Inflammatory macrophage treated with lipopolysaccharide for 1 hour (primary cell): ENCODE measurements at regions not wholly inside any gene's neighbourhood (a gene's known extent, or its start where the extent isn't known, plus 50 kb on each side); places are given as distances from the start of the nearest gene placed in this dataset.
A peak's percentile ranks its signal among the peaks of the same experiment; 100 is the strongest.
"Not testable (repeated sequence)": the region's sequence is repeated elsewhere in the genome, so short reads cannot be mapped to it uniquely, and the experiment has no call there.

ENCODE experiments used
- DNase-seq, 2 donors: peaks; one replicate each; pipeline ENCODE4 v3.0.0-alpha.2; 2020 to 2022

DNA sequence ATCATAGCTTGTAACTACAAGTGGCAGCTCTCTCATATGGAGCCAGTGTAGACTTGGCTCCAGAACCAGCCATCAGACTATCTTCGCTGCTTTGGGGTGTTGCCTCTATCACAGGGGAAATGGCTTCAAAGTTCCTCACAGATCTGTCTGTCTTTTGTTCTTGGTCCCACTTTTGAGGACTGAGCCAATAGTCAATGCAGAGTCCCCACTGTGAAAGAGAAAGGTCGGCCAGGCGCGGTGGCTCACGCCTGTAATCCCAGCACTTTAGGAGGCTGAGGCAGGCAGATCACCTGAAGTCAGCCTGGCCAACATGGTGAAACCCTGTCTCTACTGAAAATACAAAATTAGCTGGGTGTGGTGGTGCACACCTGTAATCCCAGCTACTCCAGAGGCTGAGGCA is 86.9 kb upstream of the FZD7 start:
- DNase-seq = not testable (repeated sequence)

DNA sequence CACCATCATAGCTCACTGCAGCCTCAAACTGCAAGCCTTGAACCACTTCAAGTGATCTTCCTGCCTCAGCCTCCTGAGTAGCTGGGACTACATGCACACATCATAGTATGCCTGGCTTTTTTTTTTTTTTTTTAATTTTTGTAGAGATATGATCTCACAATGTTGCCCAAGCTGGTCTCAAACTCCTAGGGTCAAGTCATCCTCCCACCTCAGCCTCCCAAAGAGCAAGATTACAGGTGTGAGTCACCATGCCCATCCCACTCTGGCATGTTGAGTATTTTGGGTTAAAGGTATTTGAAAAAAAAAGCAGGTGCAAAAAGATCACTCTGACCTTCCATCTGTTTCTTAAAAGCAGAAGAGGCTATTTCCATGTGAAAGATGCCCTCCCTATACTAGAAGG is 86.4 kb upstream of the FZD7 start:
- DNase-seq = no peak

DNA sequence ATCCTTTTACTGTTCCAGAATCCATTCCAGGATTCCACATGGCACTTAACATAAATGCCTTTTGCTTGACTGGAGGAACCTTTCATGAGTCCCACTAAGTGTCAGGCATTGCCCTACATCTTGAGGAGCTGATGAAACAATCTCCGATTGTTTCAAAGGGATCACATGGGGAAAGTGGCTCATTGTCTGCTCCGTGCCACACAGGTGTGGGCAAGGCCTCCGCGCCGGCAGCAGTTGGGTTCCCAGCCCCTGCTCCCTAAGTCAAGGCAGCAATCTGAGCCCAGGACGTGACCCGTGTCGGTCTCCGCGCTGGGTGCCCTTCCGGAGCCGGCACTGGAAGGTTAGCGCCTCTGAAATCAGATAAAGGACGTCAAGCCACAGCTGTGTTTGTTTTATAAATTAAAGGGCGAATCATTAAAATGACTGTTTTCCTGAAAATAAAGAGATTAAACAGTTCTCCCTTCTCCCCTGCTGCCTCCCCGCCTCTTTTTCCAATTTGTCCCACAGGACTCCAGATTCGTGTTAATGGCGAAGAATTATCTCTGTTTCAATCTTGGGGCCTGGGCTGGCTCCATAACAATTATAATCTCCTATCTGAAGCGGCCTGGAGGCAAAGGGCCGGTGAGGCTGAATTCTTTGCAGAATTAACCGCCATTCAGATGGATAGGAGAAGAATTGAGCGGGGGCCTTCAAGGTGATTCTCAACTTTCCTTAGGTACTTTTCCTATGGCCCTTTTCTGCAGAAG is 84.3 kb upstream of the FZD7 start:
- DNase-seq = no peak

DNA sequence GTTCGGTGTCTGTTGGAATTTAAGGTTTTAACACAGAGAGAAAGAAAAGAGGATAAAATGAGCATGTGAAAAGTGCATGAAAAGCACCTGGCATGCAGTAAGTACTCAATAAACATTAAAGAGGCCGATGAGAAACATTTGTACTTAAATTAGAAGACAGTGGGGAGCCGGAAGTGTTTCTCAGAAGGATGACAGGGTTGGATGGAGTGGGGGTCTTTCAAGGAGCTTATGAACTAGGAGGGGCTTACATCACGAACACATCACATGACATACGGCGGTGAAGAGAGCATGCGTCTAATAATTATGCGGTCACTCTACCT is 83.8 kb upstream of the FZD7 start:
- DNase-seq = no peak

DNA sequence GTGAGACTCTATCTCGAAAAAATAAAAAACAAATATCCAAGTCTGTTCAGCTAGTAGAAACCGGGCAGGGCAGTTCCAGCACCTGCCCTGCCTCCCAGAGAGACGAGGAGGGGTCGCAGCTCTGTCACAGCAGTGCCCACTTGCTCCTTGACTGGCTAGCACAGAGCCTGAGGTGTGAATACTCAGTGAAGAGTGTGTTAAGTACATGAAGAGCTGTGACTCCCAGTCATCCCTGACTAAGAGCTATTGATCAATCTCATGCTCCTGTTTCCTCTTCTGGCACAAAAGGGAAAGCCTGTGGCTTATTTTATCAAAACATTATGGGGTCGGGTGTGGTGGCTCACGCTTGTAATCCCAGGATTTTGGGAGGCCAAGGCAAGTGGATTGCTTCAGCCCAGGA is 83.0 kb upstream of the FZD7 start:
- DNase-seq = peak; percentile 8 to 65

DNA sequence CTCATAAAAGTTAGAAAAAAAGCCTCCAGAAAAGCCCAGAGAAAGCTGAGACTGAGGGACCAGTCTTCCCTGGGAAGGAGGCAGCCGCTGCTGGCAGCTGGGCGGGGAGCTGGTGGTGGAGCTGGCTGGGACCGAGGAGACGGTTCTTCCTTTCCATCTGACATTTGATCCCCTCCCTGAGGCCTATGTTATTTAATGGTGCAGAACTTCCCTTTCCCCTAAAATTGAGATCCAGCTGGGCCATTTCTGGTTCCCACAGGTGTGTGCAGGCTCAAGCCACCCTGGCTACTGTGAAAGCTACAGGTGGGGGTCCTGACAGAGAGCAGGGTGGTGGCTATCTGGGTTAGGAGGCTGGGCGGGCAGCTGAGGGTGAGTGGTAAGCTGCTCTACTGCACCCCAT is 81.5 kb upstream of the FZD7 start:
- no peak for DNase-seq

DNA sequence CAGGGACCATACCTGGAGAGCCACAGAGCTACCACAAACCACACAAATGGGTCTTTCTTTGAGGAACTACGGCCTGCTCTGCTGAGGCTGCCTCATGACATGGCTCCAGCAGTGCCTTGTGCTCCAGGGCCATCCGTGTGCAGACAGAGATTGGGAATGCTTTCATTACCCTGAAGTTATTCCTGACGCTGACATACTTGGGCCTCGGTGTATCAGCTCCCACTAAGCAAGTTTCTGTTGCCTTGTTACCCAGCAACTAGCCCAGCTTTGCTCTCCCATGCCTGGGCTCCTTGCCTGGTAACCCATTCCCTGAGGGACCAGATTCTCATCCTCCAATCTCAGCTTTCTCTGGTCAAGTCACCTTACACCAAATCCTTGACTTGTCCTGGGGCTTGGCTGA is 80.3 kb upstream of the FZD7 start:
- no peak for DNase-seq

DNA sequence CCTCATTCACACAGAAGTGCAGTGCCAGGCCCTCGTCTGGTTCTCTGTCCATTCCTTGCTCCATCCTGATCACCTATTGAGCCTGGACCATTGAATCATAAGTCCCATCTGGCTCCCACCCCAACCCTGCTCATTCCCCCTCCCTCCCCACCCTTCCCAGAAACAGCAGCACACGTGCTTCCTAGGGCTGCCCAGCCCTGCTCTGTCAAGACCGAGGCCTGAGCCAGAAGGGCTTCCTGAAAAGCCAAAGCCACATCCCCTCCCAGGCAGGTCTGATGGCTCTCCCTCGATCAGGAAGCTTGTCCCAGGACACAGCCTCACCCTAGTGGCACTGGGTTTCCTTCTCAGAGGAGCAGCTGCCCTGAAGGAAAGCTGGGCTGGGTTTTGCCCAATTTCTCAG is 79.8 kb upstream of the FZD7 start:
- DNase-seq = no peak

DNA sequence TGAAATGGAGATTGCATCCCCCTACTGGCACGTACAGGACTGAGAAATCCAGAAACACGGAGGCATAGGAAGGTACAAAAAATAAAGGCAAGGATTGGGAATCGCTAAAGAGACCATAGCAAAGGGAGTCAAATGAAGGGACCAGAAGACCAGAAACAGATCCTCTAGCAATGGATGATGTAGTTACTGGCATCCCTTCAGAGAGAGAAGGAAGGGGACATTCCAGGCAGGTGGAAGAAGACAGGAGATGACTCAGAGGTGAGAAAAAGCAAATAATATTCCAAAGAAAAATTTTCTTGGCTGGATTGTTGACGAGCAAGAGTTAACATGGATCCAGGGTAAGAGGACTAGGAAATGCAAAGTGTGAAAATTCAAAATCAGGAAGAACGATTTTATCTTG is 78.4 kb upstream of the FZD7 start:
- DNase-seq = no peak

DNA sequence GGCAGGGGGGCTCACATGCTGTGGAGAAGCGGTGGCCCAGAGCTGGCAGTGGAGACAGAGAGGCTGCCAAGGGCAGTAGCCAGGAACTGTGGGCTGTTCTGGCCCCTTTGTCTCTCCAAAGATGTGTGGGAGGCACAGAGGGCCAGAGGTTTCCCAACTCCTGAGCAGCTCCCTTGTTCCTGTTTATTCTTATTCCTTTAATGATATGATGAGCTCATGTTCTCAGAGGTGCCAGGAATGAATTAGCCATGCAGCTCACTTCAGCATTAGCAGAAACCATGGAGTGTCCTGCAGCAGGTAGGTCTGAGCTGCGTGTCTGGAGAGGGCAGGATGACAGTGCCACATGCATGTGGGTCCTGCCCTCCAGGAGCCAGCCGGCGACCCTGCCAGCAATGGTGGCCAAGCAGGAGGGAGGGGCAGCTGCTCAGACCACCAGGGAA is 77.9 kb upstream of the FZD7 start:
- peak; percentile 23 to 68 for DNase-seq

DNA sequence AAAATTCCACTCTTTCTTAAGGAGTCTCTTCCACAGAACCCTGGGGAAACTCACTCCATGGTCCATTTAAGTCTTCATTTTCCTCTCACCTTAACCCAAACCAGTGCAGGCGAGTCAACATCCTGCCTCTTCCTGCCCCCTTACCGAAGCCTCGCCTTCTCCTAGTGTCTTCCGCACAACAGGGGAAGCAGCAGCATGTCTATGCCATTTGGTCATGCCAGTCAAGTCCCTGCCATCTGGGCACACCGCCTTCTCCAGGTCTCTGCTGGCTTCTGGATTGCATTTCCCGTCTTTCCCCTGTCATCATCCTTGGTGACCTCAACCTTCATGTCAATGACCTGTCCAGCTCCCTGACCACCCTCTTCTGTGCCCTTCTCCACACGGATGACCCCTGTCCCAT is 77.3 kb upstream of the FZD7 start:
- no peak for DNase-seq

DNA sequence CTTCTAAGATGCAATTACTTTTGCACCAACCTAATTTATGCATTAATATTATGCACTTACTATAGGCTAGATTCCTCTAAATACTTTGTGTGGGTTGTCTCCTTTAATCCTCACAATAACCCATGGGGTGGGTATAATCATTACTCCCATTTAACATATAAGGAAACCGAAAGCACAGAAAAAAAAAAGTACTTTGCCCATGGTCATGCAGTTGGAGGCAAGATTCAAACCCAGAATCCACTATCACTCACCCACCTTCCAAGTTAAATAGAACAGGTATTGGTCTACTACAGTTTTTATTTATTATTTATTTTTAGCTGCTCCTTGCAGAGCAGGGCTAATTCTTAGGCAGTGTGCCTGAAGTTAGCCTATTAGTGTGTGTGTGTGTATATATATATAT is 76.6 kb upstream of the FZD7 start:
- no peak for DNase-seq

DNA sequence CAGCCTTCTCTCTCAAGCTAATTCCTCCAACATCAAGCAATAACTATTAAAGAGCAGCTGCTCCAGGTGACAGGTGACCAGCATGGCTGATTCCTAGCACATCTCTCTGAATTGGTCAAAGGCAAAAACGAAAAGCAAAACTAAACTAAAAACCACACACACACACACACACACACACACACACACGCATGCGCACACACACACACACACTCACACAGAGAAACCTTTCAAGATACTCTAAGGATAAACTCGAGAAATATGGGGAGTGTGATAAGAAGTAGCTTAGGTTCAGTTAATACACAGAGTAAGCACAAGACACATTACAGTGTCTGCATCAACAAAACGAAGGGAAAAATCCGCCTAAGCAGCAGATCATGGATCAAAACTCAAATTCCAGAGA is 74.5 kb upstream of the FZD7 start:
- no peak for DNase-seq

DNA sequence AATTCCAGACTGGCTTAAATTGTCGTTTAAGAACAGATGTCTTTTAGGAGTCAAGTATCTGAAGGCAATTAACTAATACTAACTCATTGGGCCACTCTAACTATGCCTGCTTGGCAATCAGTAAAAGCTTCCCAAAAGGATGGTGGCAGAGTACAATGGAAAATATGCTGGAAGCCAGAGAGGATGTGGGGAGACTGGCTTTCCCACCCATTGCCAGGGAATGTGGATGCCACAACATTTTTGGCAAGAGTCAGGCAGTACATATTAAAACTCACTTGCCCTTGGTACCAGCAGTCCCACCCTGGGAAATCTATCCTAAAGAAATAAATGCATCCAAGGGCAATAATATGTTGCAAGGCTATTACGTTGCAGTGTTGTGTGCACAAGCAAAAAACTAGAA is 74.0 kb upstream of the FZD7 start:
- DNase-seq = no peak

DNA sequence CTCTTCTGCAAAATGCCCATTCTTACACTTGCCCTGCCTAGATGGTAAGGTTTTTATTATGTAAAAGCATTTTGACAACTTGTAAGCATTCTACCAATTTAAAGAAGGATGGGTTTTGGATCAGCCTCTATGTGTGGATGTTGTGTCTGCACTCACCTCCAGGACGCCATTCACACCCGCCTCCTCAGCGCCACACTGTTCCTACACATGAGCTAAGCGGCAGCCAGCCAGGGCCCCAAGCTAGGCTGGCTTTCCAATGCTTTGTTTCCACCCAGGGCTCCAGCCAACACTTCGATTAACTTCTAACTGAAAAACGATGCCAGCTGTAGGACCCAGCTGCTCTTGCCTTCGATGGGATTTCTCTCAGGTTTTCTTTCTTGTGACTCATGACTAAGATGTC is 73.3 kb upstream of the FZD7 start:
- DNase-seq = no peak

DNA sequence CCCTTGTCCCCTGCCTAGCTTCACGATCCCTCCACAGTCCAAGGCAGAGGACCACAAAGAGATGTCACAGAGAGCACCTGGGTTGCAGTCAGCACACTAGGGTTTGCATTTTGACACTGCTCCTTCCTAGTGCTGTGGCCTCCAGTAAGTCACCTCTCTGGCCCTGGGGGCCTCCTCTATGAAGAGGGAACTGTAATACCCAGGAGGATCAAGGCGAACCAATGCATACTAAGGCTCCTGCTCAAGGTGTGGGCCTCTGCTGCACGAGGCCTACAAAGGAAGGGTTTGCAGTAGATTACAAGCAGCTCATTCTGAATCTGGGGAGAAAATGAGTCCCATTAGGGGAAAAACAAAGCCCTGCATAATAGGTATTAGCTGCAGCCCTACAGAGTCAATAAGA is 72.3 kb upstream of the FZD7 start:
- no peak for DNase-seq

DNA sequence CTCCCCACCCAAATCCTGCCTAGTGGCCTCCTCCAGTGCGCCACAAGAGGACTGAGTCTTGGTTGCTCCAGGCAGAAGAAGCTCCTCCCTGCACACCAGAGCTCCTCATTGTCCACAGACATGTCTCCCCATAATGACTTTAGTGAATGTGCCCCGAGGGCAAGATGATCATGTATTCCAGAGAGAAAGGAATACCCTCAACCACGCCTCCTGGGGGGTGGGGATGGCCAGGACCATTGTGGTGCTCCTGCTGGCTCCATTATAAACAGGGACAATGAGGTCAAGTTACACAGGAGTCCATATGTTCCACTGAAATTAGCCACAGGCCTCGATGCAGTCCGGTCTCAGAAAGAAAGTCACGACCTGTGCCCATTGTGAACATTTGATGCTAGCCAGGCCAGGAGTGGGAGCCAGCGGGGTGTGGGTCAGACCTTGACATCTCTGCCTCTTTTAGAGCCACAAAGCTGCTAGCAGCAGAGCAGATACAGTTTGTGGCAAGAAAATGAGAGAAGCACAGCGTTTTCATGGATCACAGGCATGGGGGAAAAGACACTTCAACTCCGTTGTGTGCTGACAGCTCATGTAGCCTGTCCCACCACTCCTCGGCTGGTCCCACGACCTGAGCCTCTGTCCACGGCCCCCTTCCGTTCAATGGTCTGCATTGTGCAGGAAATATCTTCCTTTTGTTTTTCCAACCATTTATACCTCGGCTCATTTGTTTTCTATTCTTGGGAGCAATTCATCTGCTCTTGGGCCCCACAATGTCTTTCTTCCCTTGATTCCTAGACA is 70.7 kb upstream of the FZD7 start:
- DNase-seq = no peak

DNA sequence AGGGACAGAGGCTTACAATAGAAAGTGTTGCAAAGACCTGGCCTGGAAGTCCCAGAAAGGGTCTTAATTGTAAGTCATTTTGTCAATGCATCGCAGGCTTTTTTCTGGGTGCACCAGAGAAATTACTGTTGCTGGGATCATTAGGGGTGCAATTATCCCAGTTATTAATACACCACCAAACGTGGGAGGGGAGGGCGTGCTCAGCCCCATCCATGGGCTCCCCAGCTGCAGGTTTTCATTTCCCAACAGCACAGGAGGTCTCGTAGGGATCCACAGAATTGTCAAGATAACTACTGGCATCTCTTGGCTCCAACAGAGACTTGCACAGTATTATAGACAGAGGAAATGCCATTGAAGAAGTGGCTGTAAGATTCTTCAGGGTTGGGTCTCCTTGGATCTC is 69.6 kb upstream of the FZD7 start:
- DNase-seq = no peak

DNA sequence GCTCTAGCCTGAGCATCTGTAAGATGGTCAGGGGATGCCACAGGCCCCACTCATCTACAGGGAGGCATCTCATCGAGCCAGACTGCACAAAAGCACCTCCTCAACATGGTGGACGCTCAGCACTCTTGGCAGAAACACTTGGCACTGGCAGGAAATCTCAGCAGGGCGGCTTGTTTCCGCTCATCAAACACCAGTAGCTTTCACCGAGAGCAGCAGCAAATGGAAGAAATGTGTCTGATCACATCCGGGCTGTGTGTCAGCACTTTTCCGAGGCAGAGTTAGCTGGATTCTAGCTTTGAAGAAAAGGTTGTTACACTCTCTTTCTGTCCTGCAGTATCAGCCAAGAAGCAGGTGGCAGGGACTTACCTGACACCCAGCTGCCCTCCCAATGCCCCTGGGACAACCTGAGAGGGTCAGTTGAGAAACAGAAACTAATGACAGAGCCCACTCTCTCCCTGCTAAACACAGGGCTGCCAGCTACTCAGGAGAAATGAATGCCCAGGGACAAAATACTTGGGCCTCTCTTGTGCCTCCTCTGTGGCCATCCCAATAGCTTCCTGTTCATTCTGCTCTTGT is 68.9 kb upstream of the FZD7 start:
- no peak for DNase-seq

DNA sequence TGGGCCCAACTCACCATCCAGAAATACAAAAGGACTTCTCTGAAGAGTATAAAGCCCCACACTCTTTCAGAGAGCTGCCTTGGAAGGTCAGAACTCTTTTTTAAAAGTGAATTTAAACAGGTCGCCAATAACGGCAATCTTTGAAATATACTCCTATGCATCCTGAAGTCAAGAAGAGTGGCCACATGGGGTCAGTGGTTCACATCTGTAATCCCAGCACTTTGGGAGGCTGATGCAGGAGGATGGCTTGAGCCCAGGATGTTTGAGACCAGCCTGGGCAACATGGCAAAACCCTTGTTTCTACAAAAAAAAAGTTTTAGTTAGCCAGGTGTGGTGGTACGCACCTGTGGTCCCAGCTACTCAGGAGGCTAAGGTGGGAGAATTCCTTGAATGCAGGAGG is 68.1 kb upstream of the FZD7 start:
- DNase-seq = no peak

DNA sequence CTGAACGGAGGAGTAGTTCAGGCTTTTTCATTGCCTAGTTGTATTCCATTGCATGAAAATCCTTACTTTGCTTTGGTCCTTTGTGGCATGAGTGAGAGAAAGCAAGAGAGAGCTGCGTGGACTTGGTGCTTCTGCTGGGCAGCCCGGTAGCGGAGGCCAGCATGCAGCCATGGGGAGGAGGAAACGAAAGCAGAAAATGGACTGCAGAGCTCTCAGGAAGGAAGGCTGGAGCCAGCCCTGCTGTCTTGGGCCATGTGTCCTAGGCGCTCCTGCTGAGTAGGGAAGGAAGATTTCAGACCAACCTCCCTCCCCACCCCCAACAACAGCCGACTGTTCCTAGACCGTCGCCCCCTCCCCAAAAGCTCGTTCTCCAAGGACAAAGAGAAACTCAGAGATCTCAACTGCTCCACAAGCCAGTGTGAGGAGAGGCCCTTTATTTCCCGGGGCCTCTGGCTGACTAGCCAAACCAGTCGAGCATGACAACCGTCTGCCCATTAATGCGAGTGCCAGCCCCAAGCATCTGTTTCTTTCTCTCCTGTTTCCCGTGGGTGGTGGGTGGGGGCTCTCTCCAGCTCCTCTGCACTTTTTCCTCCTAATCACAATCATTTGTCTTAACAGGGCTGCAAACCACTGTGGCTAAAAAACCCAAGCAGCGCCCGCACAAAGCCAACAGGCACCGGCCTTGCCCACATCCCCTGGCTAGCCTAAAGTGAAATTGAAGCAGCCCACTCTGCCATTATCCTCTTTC is 66.8 kb upstream of the FZD7 start:
- no peak for DNase-seq

DNA sequence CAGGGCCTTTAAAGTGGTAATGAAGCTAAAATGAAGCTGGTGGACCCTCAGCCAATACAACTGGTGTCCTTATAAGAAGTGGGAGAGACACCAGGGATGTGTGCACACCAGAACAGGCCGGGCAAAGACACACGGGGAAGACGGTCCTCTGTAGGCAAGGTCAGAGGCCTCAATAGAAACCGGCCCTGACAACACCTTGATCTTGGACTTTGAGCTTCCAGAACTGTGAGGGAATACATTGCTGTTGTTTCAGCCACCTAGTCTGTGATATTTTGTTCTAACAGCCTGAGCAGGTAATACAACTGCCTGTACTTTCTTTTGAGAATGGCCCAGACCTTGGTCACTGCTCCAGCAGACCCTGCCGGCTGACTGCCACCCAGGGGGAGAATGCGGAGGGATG is 65.6 kb upstream of the FZD7 start:
- no peak for DNase-seq

DNA sequence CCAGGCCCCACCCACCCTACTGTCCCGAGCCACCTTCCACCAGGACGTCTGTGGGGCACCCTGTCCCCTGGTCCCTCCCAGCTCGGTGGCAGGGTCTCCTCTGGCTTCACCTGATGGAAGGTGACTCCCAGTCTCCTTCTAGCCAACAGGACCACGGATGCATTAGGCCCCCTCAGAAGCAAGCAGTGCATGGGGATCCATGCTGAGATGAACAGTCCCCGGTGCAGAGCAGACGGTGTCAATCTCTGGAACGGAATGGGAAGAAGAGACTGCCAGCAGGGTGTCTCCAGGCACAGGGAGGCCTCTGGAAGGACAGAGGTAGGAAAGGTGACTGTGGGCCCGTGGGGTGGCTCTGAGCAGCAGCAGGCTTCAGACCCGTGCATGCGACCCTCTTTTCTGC is 65.2 kb upstream of the FZD7 start:
- no peak for DNase-seq
